ENCODE measurements at regions not wholly inside any gene's neighbourhood (a gene's known extent, or its start where the extent isn't known, plus 50 kb on each side); places are given as distances from the start of the nearest gene placed in this dataset.

DNA sequence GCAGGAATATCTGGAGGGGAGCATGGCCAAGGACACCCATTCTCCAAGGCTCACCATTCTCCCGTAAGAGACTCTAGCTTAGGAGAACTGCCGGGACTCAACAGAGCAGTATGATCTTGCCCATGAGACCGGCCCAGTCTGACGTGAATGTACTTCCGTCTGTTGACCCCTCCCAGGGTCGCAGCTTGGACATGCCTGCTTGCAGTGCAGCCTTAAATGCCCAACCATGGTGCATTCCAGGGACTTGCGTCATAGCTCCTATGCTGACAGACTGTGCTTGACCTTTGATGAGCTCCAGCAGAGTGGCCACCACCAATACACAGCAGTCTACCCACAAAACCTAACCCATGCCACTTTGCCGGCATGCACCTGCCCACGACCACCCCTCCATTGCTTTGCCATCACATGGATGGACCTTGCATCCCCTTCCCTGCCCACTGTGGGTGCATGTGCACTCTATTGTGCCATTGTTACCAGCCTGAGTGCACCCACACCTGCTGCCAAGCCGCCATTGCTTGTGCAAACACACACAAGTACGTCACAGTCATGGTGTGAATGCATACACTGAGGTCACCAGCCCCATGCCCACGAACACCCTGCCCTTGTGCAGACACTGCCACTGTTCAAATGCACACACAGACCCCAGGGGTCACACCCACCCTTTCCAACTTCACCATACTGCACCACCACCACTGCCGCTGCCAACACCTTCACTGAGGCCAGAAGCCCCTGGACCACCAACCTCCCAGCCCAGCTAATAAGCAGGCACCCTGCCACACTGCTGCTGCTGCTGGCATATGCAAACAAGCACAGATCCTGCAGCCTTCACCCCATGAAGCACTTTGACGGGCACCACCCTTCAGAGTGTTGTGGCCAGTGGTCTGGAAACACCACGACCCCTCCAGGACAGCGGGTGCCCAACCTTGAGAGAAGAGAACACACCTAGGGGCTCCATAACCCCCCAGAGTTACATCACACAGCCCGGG is 1141.3 kb downstream of the BRINP3 start:
- TF ChIP-seq, protein P1, sequence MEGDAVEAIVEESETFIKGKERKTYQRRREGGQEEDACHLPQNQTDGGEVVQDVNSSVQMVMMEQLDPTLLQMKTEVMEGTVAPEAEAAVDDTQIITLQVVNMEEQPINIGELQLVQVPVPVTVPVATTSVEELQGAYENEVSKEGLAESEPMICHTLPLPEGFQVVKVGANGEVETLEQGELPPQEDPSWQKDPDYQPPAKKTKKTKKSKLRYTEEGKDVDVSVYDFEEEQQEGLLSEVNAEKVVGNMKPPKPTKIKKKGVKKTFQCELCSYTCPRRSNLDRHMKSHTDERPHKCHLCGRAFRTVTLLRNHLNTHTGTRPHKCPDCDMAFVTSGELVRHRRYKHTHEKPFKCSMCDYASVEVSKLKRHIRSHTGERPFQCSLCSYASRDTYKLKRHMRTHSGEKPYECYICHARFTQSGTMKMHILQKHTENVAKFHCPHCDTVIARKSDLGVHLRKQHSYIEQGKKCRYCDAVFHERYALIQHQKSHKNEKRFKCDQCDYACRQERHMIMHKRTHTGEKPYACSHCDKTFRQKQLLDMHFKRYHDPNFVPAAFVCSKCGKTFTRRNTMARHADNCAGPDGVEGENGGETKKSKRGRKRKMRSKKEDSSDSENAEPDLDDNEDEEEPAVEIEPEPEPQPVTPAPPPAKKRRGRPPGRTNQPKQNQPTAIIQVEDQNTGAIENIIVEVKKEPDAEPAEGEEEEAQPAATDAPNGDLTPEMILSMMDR (IDR thresholded peaks at IDR 0.05; ENCODE audit: low read depth, low read length), result no peak
- TF ChIP-seq EZH2phosphoT487 (IDR thresholded peaks at IDR 0.05; ENCODE audit: low read depth), result no peak

All from OCI-LY3 (cell line).